Fibroblast of lung (primary cell): ENCODE measurements at regions not wholly inside any gene's neighbourhood (a gene's known extent, or its start where the extent isn't known, plus 50 kb on each side); places are given as distances from the start of the nearest gene placed in this dataset.

Source experiments
- DNase-seq, 2 donors: peaks; one replicate each; pipeline versions ENCODE4 v3.0.0 to v3.0.0-alpha.2; 2010; ENCODE audit warnings: low read depth in 2 of 2
- H2AFZ ChIP-seq: 2 replicates; pipeline ENCODE4 v1.5.1; 2012; ENCODE audit warnings: low read length, control low read depth, inconsistent platforms
- H3K27ac ChIP-seq: 2 replicates; pipeline ENCODE4 v1.5.1; 2011; ENCODE audit warnings: low read length, control low read depth; ENCODE audit not compliant: insufficient read depth
- H3K27me3 ChIP-seq: 2 replicates; pipeline ENCODE4 v1.5.1; 2011; ENCODE audit warnings: mild to moderate bottlenecking, low read length; ENCODE audit not compliant: control insufficient read depth, insufficient read depth
- H3K36me3 ChIP-seq: 2 replicates; pipeline ENCODE4 v1.5.1; 2011; ENCODE audit warnings: low read length; ENCODE audit not compliant: control insufficient read depth, insufficient read depth
- H3K4me1 ChIP-seq: 2 replicates; pipeline ENCODE4 v1.5.1; 2011; ENCODE audit warnings: low read length; ENCODE audit not compliant: control insufficient read depth, insufficient read depth; ENCODE audit errors: extremely low read depth
- H3K4me2 ChIP-seq: 2 replicates; pipeline ENCODE4 v1.5.1; 2011; ENCODE audit warnings: low read length, control low read depth; ENCODE audit not compliant: insufficient read depth; ENCODE audit errors: extremely low read depth
- H3K4me3 ChIP-seq, 4 experiments: fragments of 200-600 bp in 1 of 4; sonication (generic) in 1 of 4; replicated peaks in 1 of 4; 2 replicates each; pipeline ENCODE4 v1.5.1; 2011 to 2016; ENCODE audit warnings: low read length in 4 of 4, low read depth in 3 of 4, mild to moderate bottlenecking in 3 of 4, control low read depth in 2 of 4, inconsistent platforms in 1 of 4, mixed read lengths in 1 of 4; ENCODE audit not compliant: insufficient read depth in 1 of 4; ENCODE audit errors: control extremely low read depth in 1 of 4
- H3K79me2 ChIP-seq: 2 replicates; pipeline ENCODE4 v1.5.1; 2012; ENCODE audit warnings: mild to moderate bottlenecking, low read length, inconsistent platforms; ENCODE audit not compliant: control insufficient read depth, insufficient read depth
- H3K9ac ChIP-seq: 2 replicates; pipeline ENCODE4 v1.5.1; 2011; ENCODE audit warnings: mild to moderate bottlenecking, low read length, control low read depth; ENCODE audit not compliant: insufficient read depth
- H3K9me3 ChIP-seq: 2 replicates; pipeline ENCODE4 v1.5.1; 2012; ENCODE audit warnings: low read depth, low read length; ENCODE audit not compliant: control insufficient read depth, insufficient read depth
- H4K20me1 ChIP-seq: 2 replicates; pipeline ENCODE4 v1.5.1; 2011; ENCODE audit warnings: low read length; ENCODE audit not compliant: control insufficient read depth, insufficient read depth; ENCODE audit errors: extremely low read depth
- CTCF ChIP-seq, 2 donors: IDR thresholded peaks in 1 of 2; conservative IDR thresholded peaks in 1 of 2; 1 replicate in 1 of 2; 2 replicates in 1 of 2; pipeline ENCODE4 v1.5.1; 2011 to 2012; ENCODE audit warnings: low read length in 2 of 2, control low read depth in 1 of 2, inconsistent platforms in 1 of 2, low read depth in 1 of 2, mild to moderate bottlenecking in 1 of 2
- EZH2 ChIP-seq: IDR thresholded peaks from 2 replicates; pipeline ENCODE4 v1.5.1; 2012; ENCODE audit warnings: low read length, control low read depth, mild to moderate bottlenecking; ENCODE audit errors: missing control alignments

- no peak for TF ChIP-seq EZH2
- TF ChIP-seq CTCF (conservative IDR thresholded peaks at IDR 0.05 in 1 of 2, IDR thresholded peaks at IDR 0.05 in 1 of 2; ENCODE audit: low read depth in 1 of 2, low read length in 2 of 2): no peak
These were observed 277.4 kb downstream of the SLCO4C1 start for GRCh38 chr5:102018690-102019089.

GRCh38 chr5:102018279-102018678 is 277.8 kb downstream of the SLCO4C1 start:
- no peak overlapping the region for H3K4me2 ChIP-seq
- H2AFZ ChIP-seq: no peak overlapping the region
- no peak overlapping the region for H3K4me3 ChIP-seq
- no peak overlapping the region for H3K27ac ChIP-seq
- no peaks in the 10 kb centered on the region for H3K9me3 ChIP-seq
- no peak for DNase-seq
- no peak for TF ChIP-seq CTCF (conservative IDR thresholded peaks at IDR 0.05 in 1 of 2, IDR thresholded peaks at IDR 0.05 in 1 of 2; ENCODE audit: low read depth in 1 of 2, low read length in 2 of 2)
- no peak for TF ChIP-seq EZH2
- H3K36me3 ChIP-seq: no peaks in the 10 kb centered on the region
- H3K79me2 ChIP-seq: no peaks in the 10 kb centered on the region
- no peak overlapping the region for H3K9ac ChIP-seq
- H3K4me1 ChIP-seq: no peaks in the 10 kb centered on the region
- no peaks in the 10 kb centered on the region for H3K27me3 ChIP-seq
- H4K20me1 ChIP-seq: no peaks in the 10 kb centered on the region

More at GRCh38 chr5:102018690-102019089, 277.4 kb downstream of the SLCO4C1 start:
- H3K4me3 ChIP-seq: no peak overlapping the region
- no peak overlapping the region for H3K9ac ChIP-seq
- H3K79me2 ChIP-seq: no peaks in the 10 kb centered on the region
- no peak overlapping the region for H2AFZ ChIP-seq
- no peaks in the 10 kb centered on the region for H3K27me3 ChIP-seq
- H3K9me3 ChIP-seq: no peaks in the 10 kb centered on the region
- H3K27ac ChIP-seq: no peak overlapping the region
- H3K36me3 ChIP-seq: no peaks in the 10 kb centered on the region
- H3K4me1 ChIP-seq: no peaks in the 10 kb centered on the region
- DNase-seq: no peak
- no peak overlapping the region for H3K4me2 ChIP-seq
- H4K20me1 ChIP-seq: no peaks in the 10 kb centered on the region

- H3K4me2 ChIP-seq: no peak overlapping the region
- H4K20me1 ChIP-seq: no peaks in the 10 kb centered on the region
- H3K9me3 ChIP-seq: no peaks in the 10 kb centered on the region
- no peaks in the 10 kb centered on the region for H3K36me3 ChIP-seq
- H3K27me3 ChIP-seq: no peaks in the 10 kb centered on the region
- H3K27ac ChIP-seq: no peak overlapping the region
- no peaks in the 10 kb centered on the region for H3K4me1 ChIP-seq
- TF ChIP-seq EZH2: no peak
- TF ChIP-seq CTCF (conservative IDR thresholded peaks at IDR 0.05 in 1 of 2, IDR thresholded peaks at IDR 0.05 in 1 of 2; ENCODE audit: low read depth in 1 of 2, low read length in 2 of 2): no peak
- no peak overlapping the region for H2AFZ ChIP-seq
- H3K79me2 ChIP-seq: no peaks in the 10 kb centered on the region
- H3K9ac ChIP-seq: no peak overlapping the region
- no peak for DNase-seq
- H3K4me3 ChIP-seq: no peak overlapping the region
These were observed 281.7 kb downstream of the SLCO4C1 start for GRCh38 chr5:102014371-102014770.
